Sigmoid colon (tissue), 6 donors: ENCODE measurements at regions not wholly inside any gene's neighbourhood (a gene's known extent, or its start where the extent isn't known, plus 50 kb on each side); places are given as distances from the start of the nearest gene placed in this dataset.

Source experiments
- DNase-seq: peaks from one replicate; pipeline ENCODE4 v3.0.0-alpha.2; 2019
- H3K27ac ChIP-seq, 4 donors: fragments of 200-600 bp; sonication (generic); one replicate each; pipeline ENCODE4 v1.5.1; 2016 to 2019; ENCODE audit warnings: mild to moderate bottlenecking in 1 of 4
- H3K27me3 ChIP-seq, 3 donors: fragments of 200-600 bp; sonication (generic); one replicate each; pipeline ENCODE4 v1.5.1; 2019; ENCODE audit warnings: mild to moderate bottlenecking in 1 of 3
- H3K36me3 ChIP-seq, 4 donors: fragments of 200-600 bp; sonication (generic); one replicate each; pipeline ENCODE4 v1.5.1; 2016 to 2019
- H3K4me1 ChIP-seq, 4 donors: fragments of 200-600 bp; sonication (generic); one replicate each; pipeline ENCODE4 v1.5.1; 2017 to 2019
- H3K4me3 ChIP-seq, 4 donors: fragments of 200-600 bp; sonication (generic); one replicate each; pipeline ENCODE4 v1.5.1; 2017 to 2019; ENCODE audit warnings: mild to moderate bottlenecking in 2 of 4, moderate library complexity in 1 of 4
- H3K9me3 ChIP-seq, 4 donors: fragments of 200-600 bp in 3 of 4; sonication (generic) in 3 of 4; one replicate each; pipeline versions ENCODE4 v1.5.1 to v1.6.1; 2013 to 2019
- CTCF ChIP-seq, 4 experiments: fragments of 450-650 bp in 3 of 4; fragments of 200-600 bp in 1 of 4; IDR thresholded peaks; one replicate each; pipeline ENCODE4 v1.5.1; 2016 to 2019; ENCODE audit warnings: antibody characterized with exemption in 4 of 4, mild to moderate bottlenecking in 3 of 4, moderate library complexity in 2 of 4
- EP300 ChIP-seq, 4 donors: sonication (generic); formaldehyde crosslinking; IDR thresholded peaks; one replicate each; pipeline ENCODE4 v1.6.1; 2017; ENCODE audit warnings: antibody characterized with exemption in 4 of 4
- POLR2A ChIP-seq, 2 donors: fragments of 450-650 bp; IDR thresholded peaks; one replicate each; pipeline ENCODE4 v1.6.1; 2016; ENCODE audit warnings: antibody characterized with exemption in 2 of 2, mild to moderate bottlenecking in 2 of 2, moderate library complexity in 2 of 2
- POLR2AphosphoS5 ChIP-seq, 4 donors: sonication (generic); formaldehyde crosslinking; IDR thresholded peaks; one replicate each; pipeline ENCODE4 v1.6.1; 2017; ENCODE audit warnings: antibody characterized with exemption in 4 of 4
- WGBS, 2 donors: extraction: QIAGEN DNeasy Blood & Tissue Kit; methylation state at CpG; one replicate each; pipeline ENCODE4 v1.1.7; 2013; 5-methylcytosine and 5-hydroxymethylcytosine counted together
- intact Hi-C: fragments of 100-400 bp; cut with DNase I; formaldehyde crosslinking; loops from one replicate; pipeline ENCODE4 v1.15.1; 2023
- donor health status: healthy with polysubstance abuse.
- donor health status: healthy.

- no peak overlapping the region for H3K27ac ChIP-seq
Measured at GRCh38 chr5:62692946-62693713, 114.5 kb downstream of the LRRC70 start.

GRCh38 chr5:62691946-62692345 is 113.3 kb downstream of the LRRC70 start:
- H3K9me3 ChIP-seq: no peaks in the 10 kb centered on the region
- H3K4me1 ChIP-seq: peaks cover 0 to 22% (median 7%) of the 10 kb centered on the region in 4 donors
- no peaks in the 10 kb centered on the region for H3K36me3 ChIP-seq
- DNase-seq: no peak
- no peak overlapping the region for H3K27ac ChIP-seq
- intact Hi-C loops: no loop called here
- H3K4me3 ChIP-seq: no peak overlapping the region
- WGBS, 2 donors: 94 to 97% methylated on average over 3 of the region's 3 CpGs
- TF ChIP-seq CTCF (IDR thresholded peaks at IDR 0.05) (no peak), POLR2A (IDR thresholded peaks at IDR 0.05) (no peak)
- peaks cover 0 to 21% (median 0%) of the 10 kb centered on the region in 3 donors for H3K27me3 ChIP-seq

More at GRCh38 chr5:62692946-62693713, 114.5 kb downstream of the LRRC70 start:
- Histone ChIP-seq H3K36me3 (no peaks in the 10 kb centered on the region), H3K9me3 (no peaks in the 10 kb centered on the region), H3K27me3 (peaks cover 0 to 21% (median 0%) of the 10 kb centered on the region in 3 donors), H3K4me3 (no peak overlapping the region), H3K4me1 (peaks cover 0 to 22% (median 7%) of the 10 kb centered on the region in 4 donors)
- 83 to 87% methylated on average over 5 of the region's 5 CpGs for WGBS, 2 donors
- DNase-seq: no peak
- no peak for TF ChIP-seq POLR2A (IDR thresholded peaks at IDR 0.05)
- TF ChIP-seq EP300 (IDR thresholded peaks at IDR 0.05): no peak
- TF ChIP-seq CTCF (IDR thresholded peaks at IDR 0.05): no peak
- intact Hi-C loops: no loop called here

- H3K36me3 ChIP-seq: no peaks in the 10 kb centered on the region
- DNase-seq: no peak
- H3K4me3 ChIP-seq: no peak overlapping the region
- no peaks in the 10 kb centered on the region for H3K9me3 ChIP-seq
- peaks cover 0 to 17% (median 7%) of the 10 kb centered on the region in 4 donors for H3K4me1 ChIP-seq
- TF ChIP-seq POLR2A (IDR thresholded peaks at IDR 0.05) (no peak), CTCF (IDR thresholded peaks at IDR 0.05) (no peak), EP300 (IDR thresholded peaks at IDR 0.05) (no peak), POLR2AphosphoS5 (IDR thresholded peaks at IDR 0.05) (no peak)
- peaks cover 0 to 21% (median 0%) of the 10 kb centered on the region in 3 donors for H3K27me3 ChIP-seq
- no peak overlapping the region for H3K27ac ChIP-seq
- intact Hi-C loops: no loop called here
- 80 to 83% methylated on average over 6 of the region's 6 CpGs for WGBS, 2 donors
Measured at GRCh38 chr5:62690421-62690820, 111.8 kb downstream of the LRRC70 start.

- Histone ChIP-seq H3K9me3 (no peaks in the 10 kb centered on the region), H3K36me3 (no peaks in the 10 kb centered on the region), H3K27ac (no peak overlapping the region), H3K27me3 (peaks cover 0 to 21% (median 0%) of the 10 kb centered on the region in 3 donors), H3K4me1 (peaks cover 0 to 13% (median 6%) of the 10 kb centered on the region in 4 donors), H3K4me3 (peak overlapping the region in 2 of 4 donors; percentile 2 to 5)
- no peak for DNase-seq
- intact Hi-C loops: no loop called here
- 66 to 72% methylated on average over 9 of the region's 9 CpGs for WGBS, 2 donors
- TF ChIP-seq POLR2AphosphoS5 (IDR thresholded peaks at IDR 0.05) (no peak), EP300 (IDR thresholded peaks at IDR 0.05) (no peak), POLR2A (IDR thresholded peaks at IDR 0.05) (no peak), CTCF (IDR thresholded peaks at IDR 0.05) (no peak)
Measured at GRCh38 chr5:62689599-62690368, 111.2 kb downstream of the LRRC70 start.
